OCI-LY3 (cell line): ENCODE measurements at regions not wholly inside any gene's neighbourhood (a gene's known extent, or its start where the extent isn't known, plus 50 kb on each side); places are given as distances from the start of the nearest gene placed in this dataset.
"Not testable (repeated sequence)": the region's sequence is repeated elsewhere in the genome, so short reads cannot be mapped to it uniquely, and the experiment has no call there.

Source experiments
- H2AFZ ChIP-seq: fragments of 200-600, 300-600 bp; shearing (Covaris generic); 2 replicates; pipeline ENCODE4 v1.6.0; 2014; ENCODE audit warnings: antibody characterized with exemption, low read depth, low read length
- H3K27ac ChIP-seq: fragments of 200-600, 300-600 bp; sonication (generic); 2 replicates; pipeline ENCODE4 v1.5.1; 2014; ENCODE audit warnings: mild to moderate bottlenecking, low read length, moderate library complexity, mixed read lengths
- H3K27me3 ChIP-seq: fragments of 200-600, 300-600 bp; sonication (generic); 2 replicates; pipeline ENCODE4 v1.6.1; 2014; ENCODE audit warnings: low read depth, low read length, mixed read lengths
- H3K36me3 ChIP-seq: fragments of 200-600, 300-600 bp; sonication (generic); replicated peaks from 2 replicates; pipeline ENCODE3; 2014; ENCODE audit warnings: low read depth, low read length, mixed read lengths
- H3K4me1 ChIP-seq: fragments of 300-600, 200-600 bp; sonication (generic); 2 replicates; pipeline ENCODE4 v1.6.1; 2014; ENCODE audit warnings: low read length, mixed read lengths
- H3K4me2 ChIP-seq: fragments of 200-600, 300-600 bp; sonication (generic); 2 replicates; pipeline ENCODE4 v1.6.1; 2014; ENCODE audit warnings: low read length, mixed read lengths
- H3K4me3 ChIP-seq: fragments of 300-600, 200-600 bp; sonication (generic); 2 replicates; pipeline ENCODE4 v1.5.1; 2014; ENCODE audit warnings: antibody characterized with exemption, mild to moderate bottlenecking, low read length, moderate library complexity
- H3K79me2 ChIP-seq: fragments of 300-600, 200-600 bp; shearing (Covaris generic); 2 replicates; pipeline ENCODE4 v1.6.1; 2014; ENCODE audit warnings: mild to moderate bottlenecking, low read length, mixed read lengths
- H3K9ac ChIP-seq: fragments of 300-600, 200-600 bp; shearing (Covaris generic); 2 replicates; pipeline ENCODE4 v1.6.0; 2014; ENCODE audit warnings: mild to moderate bottlenecking, low read length, moderate library complexity
- H3K9me3 ChIP-seq: fragments of 200-600, 300-600 bp; shearing (Covaris generic); 2 replicates; pipeline ENCODE4 v1.6.1; 2014; ENCODE audit warnings: low read length, mixed read lengths; ENCODE audit not compliant: insufficient read depth
- H4K20me1 ChIP-seq: fragments of 200-600, 300-600 bp; sonication (generic); 2 replicates; pipeline ENCODE4 v1.6.1; 2016; ENCODE audit warnings: low read length, mixed read lengths; ENCODE audit not compliant: insufficient read depth
- CTCF ChIP-seq: fragments of 200-600, 300-600 bp; sonication (generic); IDR thresholded peaks from 2 replicates; pipeline ENCODE4 v1.5.1; 2014; ENCODE audit warnings: antibody characterized with exemption, low read length, low read depth
- EZH2phosphoT487 ChIP-seq: fragments of 200-600 bp; shearing (Covaris generic); IDR thresholded peaks from 2 replicates; pipeline ENCODE4 v1.6.1; 2018; ENCODE audit warnings: antibody characterized with exemption, mixed run types, low read depth

GRCh38 chrX:1119275-1119674, 93.2 kb downstream of the CRLF2 start:
- Histone ChIP-seq H2AFZ (no peak overlapping the region), H3K79me2 (no peaks in the 10 kb centered on the region), H4K20me1 (no peaks in the 10 kb centered on the region), H3K27ac (no peak overlapping the region), H3K4me1 (peaks cover 21% of the 10 kb centered on the region), H3K4me3 (no peak overlapping the region), H3K36me3 (no peaks in the 10 kb centered on the region), H3K9ac (no peak overlapping the region), H3K4me2 (no peak overlapping the region), H3K27me3 (0 out of 2 replicates have a peak, but pooled peaks cover 3% of the 10 kb centered on the region), H3K9me3 (no peaks in the 10 kb centered on the region)
- TF ChIP-seq EZH2phosphoT487, result no peak
- no peak for TF ChIP-seq CTCF

GRCh38 chrX:1118572-1119199, 93.8 kb downstream of the CRLF2 start:
- Histone ChIP-seq H3K4me3 (no peak overlapping the region), H3K79me2 (no peaks in the 10 kb centered on the region), H3K4me2 (no peak overlapping the region)

GRCh38 chrX:1115411-1115810, 97.0 kb downstream of the CRLF2 start:
- not testable (repeated sequence) for H3K27ac ChIP-seq, H3K4me1 ChIP-seq, H2AFZ ChIP-seq, H3K36me3 ChIP-seq, H3K4me2 ChIP-seq, H4K20me1 ChIP-seq, H3K9ac ChIP-seq, H3K9me3 ChIP-seq, H3K4me3 ChIP-seq, H3K27me3 ChIP-seq, H3K79me2 ChIP-seq

More at GRCh38 chrX:1118572-1119199, 93.8 kb downstream of the CRLF2 start:
- H3K4me1 ChIP-seq, result peaks cover 17% of the 10 kb centered on the region
- H3K27me3 ChIP-seq, result no peaks in the 10 kb centered on the region
- H4K20me1 ChIP-seq, result no peaks in the 10 kb centered on the region
- no peak overlapping the region for H3K9ac ChIP-seq
- H3K9me3 ChIP-seq, result no peaks in the 10 kb centered on the region
- TF ChIP-seq CTCF (no peak), EZH2phosphoT487 (no peak)
- H3K36me3 ChIP-seq, result no peaks in the 10 kb centered on the region
- H3K27ac ChIP-seq, result no peak overlapping the region
- H2AFZ ChIP-seq, result no peak overlapping the region

GRCh38 chrX:1112321-1112720, 100.1 kb downstream of the CRLF2 start:
- Histone ChIP-seq H3K27ac (no peak overlapping the region), H3K4me1 (no peaks in the 10 kb centered on the region), H3K9me3 (0 out of 2 replicates have a peak, but pooled peaks cover 6% of the 10 kb centered on the region), H4K20me1 (no peaks in the 10 kb centered on the region), H3K4me2 (no peak overlapping the region), H3K27me3 (no peaks in the 10 kb centered on the region), H3K79me2 (no peaks in the 10 kb centered on the region), H3K9ac (no peak overlapping the region), H3K4me3 (no peak overlapping the region), H3K36me3 (no peaks in the 10 kb centered on the region), H2AFZ (no peak overlapping the region)
- TF ChIP-seq CTCF, result no peak
- no peak for TF ChIP-seq EZH2phosphoT487
